ENCODE measurements at regions not wholly inside any gene's neighbourhood (a gene's known extent, or its start where the extent isn't known, plus 50 kb on each side); places are given as distances from the start of the nearest gene placed in this dataset.

DNA sequence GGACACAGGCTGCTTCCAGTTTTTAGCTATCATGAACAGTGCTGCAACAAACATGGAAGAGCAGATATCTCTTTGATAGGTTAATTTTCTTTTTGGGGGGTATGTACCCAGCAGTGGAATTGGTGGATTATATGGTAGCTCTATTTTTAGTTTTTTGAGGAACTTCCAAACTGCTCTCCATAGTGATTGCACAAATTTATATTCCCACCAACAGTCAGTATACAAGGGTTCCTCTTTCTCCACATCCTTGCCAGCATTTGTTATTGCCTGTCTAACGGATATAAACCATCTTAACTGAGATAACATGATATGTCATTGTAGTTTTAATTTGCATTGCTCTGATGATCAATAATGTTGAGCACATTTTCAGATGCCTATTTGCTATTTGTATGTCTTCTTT is 237.6 kb downstream of the MMUT start:
- Histone ChIP-seq H4K8ac (replicated peaks; ENCODE audit: insufficient read length, low read depth, low read length) (no peak overlapping the region), H3K23ac (ENCODE audit: insufficient read length, low read depth, low read length) (no peak overlapping the region), H2BK15ac (ENCODE audit: low read depth, low read length) (no peak overlapping the region), H3K4me1 (ENCODE audit: insufficient read depth, low read length) (no peaks in the 10 kb centered on the region), H3K18ac (ENCODE audit: insufficient read length, low read depth, low read length) (no peak overlapping the region), H3K79me1 (ENCODE audit: insufficient read depth, low read depth, low read length, poor library complexity, severe bottlenecking) (no peaks in the 10 kb centered on the region), H2AFZ (ENCODE audit: low read length) (no peak overlapping the region), H2BK5ac (ENCODE audit: insufficient read length, low read length) (no peak overlapping the region), H3K27ac (ENCODE audit: insufficient read length, low read depth, low read length) (no peak overlapping the region), H3K56ac (ENCODE audit: insufficient read length, low read depth, low read length) (no peak overlapping the region), H2BK20ac (ENCODE audit: low read depth, low read length, poor library complexity, severe bottlenecking) (no peak overlapping the region), H3K4ac (ENCODE audit: low read depth, low read length) (no peak overlapping the region), H3K79me2 (ENCODE audit: insufficient read depth, low read length) (no peaks in the 10 kb centered on the region), H3K23me2 (ENCODE audit: insufficient read length, low read depth, low read length, poor library complexity, severe bottlenecking) (no peaks in the 10 kb centered on the region), H3K9me3 (ENCODE audit: control insufficient read depth, low read depth, low read length) (no peaks in the 10 kb centered on the region), H3K4me2 (ENCODE audit: insufficient read depth, insufficient read length, low read length) (no peak overlapping the region), H3K9ac (ENCODE audit: extremely low read depth, insufficient read length, low read length) (no peak overlapping the region), H4K91ac (ENCODE audit: insufficient read length, low read depth, low read length) (no peak overlapping the region), H2BK12ac (ENCODE audit: insufficient read length, low read depth, low read length) (no peak overlapping the region), H3K27me3 (ENCODE audit: insufficient read depth, low read length) (no peaks in the 10 kb centered on the region), H4K20me1 (ENCODE audit: control insufficient read depth, insufficient read depth, insufficient read length) (no peaks in the 10 kb centered on the region), H3K14ac (ENCODE audit: insufficient read depth, low read length) (no peak overlapping the region), H4K5ac (ENCODE audit: insufficient read length, low read depth, low read length) (no peak overlapping the region), H2BK120ac (ENCODE audit: low read depth, low read length, poor library complexity, severe bottlenecking) (no peak overlapping the region), H3T11ph (ENCODE audit: low read length) (no peak overlapping the region), H2AK5ac (ENCODE audit: insufficient read length, low read length) (no peak overlapping the region)
- H3K27me3 Mint-ChIP-seq (ENCODE audit: low read depth): no peaks in the 10 kb centered on the region
- TF ChIP-seq, protein P1, sequence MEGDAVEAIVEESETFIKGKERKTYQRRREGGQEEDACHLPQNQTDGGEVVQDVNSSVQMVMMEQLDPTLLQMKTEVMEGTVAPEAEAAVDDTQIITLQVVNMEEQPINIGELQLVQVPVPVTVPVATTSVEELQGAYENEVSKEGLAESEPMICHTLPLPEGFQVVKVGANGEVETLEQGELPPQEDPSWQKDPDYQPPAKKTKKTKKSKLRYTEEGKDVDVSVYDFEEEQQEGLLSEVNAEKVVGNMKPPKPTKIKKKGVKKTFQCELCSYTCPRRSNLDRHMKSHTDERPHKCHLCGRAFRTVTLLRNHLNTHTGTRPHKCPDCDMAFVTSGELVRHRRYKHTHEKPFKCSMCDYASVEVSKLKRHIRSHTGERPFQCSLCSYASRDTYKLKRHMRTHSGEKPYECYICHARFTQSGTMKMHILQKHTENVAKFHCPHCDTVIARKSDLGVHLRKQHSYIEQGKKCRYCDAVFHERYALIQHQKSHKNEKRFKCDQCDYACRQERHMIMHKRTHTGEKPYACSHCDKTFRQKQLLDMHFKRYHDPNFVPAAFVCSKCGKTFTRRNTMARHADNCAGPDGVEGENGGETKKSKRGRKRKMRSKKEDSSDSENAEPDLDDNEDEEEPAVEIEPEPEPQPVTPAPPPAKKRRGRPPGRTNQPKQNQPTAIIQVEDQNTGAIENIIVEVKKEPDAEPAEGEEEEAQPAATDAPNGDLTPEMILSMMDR (conservative IDR thresholded peaks at IDR 0.05): no peak
- WGBS (ENCODE audit: extremely low coverage, insufficient read length, low lambda C conversion rate): no CpG with 5 or more reads among the region's 1 CpG
- no peaks in the 10 kb centered on the region for H3K4me1 Mint-ChIP-seq
- H3K36me3 Mint-ChIP-seq (ENCODE audit: insufficient read depth in 1 of 3, low read depth in 3 of 3): peaks cover 0 to 3% (median 2%) of the 10 kb centered on the region in 3 experiments; a peak in 4 of 7 replicates
- H3K27ac Mint-ChIP-seq: no peak overlapping the region
- no peak overlapping the region for H3K4me3 Mint-ChIP-seq
- no peak for DNase-seq
- H3K9me3 Mint-ChIP-seq: peaks cover 11 to 20% of the 10 kb centered on the region in 2 experiments; a peak in 4 of 5 replicates

All from H9 (cell line).